Activated CD4-positive, alpha-beta T cell treated with anti-CD3 and anti-CD28 coated beads, Interleukin-2, amount 50 U/mL, for 48 hours (primary cell): ENCODE measurements at regions not wholly inside any gene's neighbourhood (a gene's known extent, or its start where the extent isn't known, plus 50 kb on each side); places are given as distances from the start of the nearest gene placed in this dataset.

Experiments
- DNase-seq, 2 experiments: peaks; one replicate each; pipeline ENCODE4 v3.0.0-alpha.2; 2020

DNA sequence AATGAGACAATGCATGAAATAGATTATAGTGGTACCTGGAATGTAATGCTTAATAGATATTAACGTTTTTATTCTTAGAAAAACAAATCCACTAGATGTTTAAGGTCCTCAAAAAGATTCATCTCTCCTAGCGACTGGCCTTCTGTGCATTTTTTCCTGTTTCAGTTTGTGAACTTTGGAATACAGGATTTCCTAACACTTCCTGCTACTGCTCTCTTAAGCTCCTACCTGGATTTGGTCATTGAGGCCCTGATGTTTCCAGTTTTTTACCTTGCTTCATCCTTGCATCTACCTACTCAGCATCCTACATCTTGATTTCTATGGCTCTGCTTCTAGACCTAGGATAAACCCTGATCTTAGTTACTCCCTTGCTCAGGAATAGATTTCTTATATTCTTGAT lies 188.4 kb downstream of the ABCC12 start:
- DNase-seq = no peak

DNA sequence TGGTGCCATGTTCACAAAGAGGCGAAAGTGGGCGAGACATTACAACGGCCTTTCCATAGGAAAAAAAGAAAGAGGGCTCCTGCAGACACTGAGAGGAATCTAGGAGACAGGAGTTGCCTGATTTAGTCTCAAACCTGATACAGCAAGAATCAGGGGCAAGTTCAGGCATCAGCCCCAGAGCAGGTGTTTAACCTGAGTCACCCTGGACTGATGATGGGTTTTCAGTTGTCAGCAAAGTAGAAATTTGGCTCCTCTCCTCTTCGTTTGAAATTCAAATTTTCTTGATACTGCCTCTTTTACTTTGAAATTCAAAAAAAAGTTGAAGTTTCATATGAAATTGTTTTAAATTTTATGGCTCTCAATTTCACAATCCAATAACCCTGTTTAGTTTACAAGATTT lies 189.5 kb downstream of the ABCC12 start:
- DNase-seq = no peak

DNA sequence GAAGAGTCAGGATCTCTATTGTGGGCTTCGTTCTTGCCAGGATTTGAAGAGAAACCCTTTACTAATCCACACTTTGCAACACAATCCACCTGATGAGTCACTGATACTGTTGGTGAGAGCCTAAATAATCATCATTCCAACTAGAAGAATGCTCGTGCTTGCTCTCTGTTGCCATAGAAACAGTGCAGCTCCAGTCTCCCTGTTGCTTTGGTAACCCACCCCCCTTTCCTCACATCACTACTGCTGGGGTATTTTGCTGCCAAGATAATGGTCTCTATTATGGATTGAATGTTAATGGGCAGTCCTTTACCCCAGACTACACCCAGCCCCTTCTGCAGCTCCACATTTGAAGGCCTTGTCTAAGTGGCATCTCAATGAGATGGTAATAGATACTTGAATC lies 190.4 kb downstream of the ABCC12 start:
- no peak for DNase-seq

DNA sequence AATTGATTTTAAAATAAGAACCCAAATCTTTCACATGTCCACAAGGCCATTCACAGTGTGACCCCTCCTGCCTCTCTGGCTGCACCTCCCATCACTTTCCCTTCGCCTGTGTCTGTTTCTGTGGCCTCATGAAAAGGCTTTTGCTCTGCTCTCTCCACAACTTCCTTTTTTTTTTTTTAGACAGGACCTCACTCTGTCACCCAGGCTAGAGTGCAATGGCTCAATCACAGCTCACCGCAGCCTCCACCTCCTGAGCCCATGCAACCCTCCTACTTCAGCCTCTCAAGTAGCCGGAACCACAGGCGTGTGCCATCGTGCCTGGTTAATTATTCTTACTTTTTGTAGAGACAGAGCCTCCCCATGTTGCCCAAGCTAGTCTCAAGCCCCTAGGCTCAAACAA lies 197.1 kb downstream of the ABCC12 start:
- DNase-seq = no peak

DNA sequence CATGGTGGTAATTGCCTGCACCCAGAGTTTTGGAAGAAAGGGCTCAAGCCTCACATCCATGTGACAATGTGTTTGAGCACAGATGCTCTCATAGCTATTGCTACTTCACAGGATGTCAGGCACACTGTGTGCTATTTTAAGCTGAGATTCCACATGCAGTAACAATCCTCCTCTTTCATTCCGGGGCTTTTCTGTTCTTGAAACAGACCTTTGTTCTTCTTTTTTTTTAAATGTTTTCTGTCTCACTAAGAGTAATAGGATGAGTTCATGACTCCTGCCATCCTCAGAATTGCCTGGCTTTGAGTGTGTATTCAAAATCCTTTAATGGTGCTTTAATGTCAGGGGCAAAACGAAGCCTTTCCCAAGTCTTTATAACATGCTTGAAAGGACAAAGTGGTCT lies 198.9 kb downstream of the ABCC12 start:
- no peak for DNase-seq

DNA sequence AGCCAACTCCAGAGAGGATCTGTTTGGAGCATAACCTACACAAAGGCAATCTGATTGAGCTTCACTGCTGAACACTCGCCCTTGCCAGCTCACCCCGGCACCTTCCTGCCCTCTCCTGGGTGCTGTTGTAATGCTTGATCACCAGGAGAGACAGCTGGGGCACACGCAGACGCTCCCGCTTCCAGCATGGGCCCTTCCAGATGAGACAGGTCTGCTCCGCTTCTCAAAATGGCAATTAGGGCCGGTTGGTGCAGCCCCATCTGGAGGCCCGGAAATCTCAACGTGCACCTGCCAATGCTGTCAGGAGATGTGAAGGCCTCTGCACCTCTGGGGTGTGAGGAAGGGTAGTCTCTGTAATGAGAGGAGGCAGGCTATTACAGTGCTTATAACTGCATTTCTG lies 206.1 kb downstream of the ABCC12 start:
- no peak for DNase-seq

DNA sequence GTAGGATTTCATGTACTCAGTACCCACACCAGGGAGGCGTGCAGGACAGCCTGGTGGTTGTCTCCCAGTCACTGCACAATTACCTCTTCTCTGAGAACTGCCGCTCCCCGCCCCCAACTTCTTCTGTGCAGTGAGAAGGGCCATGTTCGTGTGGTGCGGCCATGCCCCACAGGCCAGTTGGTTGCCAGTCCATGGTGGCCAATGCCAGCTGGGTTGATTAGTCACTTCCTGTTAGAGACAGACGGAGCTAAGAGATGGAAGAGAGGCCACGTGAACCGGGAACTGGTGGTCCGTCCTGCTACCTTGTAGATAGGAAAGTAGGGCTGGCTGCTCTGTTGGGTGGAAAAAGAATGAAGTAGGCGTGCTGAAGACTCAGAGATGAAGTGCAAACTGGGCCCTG lies 206.5 kb downstream of the ABCC12 start:
- DNase-seq = no peak

DNA sequence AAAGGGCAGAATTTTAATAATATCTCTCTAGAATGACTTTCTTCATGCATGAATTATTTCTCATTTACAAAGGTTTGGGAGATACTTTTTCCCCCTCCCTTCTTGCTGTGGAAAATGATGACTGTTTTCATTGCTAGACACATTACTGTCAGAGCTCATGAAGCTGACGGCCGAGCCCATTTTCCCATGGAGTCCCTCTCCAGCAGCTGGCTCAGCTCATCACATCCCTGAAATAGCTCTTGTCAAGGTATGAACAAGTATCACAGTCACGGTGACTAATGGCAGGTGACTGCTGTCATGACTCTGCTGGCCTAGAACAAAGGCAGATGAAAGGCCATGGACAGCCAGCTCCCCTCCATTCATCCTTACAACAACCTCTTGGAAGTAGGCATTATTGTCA lies 208.1 kb downstream of the ABCC12 start:
- DNase-seq = no peak

DNA sequence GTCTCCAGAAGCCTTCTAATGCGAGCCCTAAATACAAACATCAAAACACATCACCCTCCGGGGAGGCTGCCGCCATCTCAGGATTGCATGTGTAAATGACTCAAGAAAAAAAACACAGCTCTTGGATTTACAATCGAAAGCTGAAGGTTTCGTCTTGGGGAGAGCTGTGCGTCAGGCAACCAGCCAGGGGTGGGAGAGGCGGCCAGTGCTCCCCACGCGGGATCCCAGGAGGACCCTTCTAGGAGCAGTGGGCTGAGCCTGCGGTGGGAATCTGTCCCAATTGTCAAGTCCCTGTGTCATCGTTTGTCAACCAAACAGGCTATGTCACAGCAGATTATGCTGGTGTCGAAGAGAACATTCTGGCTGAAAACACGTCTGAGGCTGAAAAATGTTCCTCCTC lies 209.7 kb downstream of the ABCC12 start:
- no peak for DNase-seq

DNA sequence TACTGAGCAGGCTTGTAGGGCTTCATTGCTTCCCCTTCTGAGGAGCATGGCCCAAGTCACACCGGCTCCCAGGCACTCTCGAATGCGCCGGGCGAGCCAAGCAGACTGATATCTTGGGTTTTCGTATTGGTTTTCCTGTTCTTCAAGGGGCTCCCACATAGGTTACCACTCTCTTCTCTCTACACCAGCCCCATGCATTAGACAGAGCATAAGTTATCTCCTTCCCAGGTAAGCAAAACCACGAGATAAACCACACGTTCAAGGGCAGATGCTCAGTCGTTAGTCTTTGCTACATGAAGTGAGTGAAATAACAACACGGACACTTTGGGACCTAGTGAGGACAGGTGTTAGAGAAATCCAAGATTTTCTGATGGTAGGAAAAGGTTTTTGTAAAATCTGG lies 211.2 kb downstream of the ABCC12 start:
- DNase-seq = no peak

DNA sequence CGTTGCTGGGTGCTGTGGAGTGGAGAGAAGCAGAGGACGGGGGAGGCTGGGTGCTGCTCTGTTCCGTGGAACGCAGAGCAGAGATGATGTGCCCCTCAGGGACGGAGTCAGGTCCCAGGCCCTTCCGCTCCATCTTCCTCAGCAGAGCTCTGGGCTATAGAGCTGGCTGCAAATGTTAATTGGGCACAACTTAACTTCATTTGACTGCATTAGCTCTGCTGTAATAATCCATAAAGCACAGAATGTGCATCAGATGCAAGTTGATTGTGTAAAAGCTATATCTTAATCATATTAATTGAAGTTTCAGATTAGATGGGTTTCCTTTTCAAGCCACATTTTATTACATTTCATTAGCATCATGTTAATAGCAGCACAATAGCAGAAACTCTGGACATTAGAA lies 212.6 kb downstream of the ABCC12 start:
- no peak for DNase-seq

DNA sequence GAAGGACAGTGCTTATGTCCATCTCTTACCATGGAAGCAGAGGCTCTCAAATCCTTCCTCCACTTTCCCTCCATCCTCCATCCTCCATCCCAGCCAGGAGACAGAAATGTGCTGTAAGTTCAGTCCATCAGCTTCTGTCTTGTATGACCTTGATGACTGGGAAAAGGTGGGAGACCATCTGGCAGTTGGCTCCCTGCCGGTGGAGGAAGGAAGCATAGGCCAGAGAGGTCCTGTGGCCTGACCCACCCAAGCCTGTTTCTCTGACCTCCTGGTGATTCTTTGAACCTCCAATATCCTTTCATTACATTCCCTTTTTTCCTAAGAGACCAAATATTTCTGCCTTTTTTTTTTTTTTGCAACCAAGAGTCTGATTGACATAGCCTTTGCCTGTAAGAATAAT lies 215.3 kb downstream of the ABCC12 start:
- DNase-seq = no peak

DNA sequence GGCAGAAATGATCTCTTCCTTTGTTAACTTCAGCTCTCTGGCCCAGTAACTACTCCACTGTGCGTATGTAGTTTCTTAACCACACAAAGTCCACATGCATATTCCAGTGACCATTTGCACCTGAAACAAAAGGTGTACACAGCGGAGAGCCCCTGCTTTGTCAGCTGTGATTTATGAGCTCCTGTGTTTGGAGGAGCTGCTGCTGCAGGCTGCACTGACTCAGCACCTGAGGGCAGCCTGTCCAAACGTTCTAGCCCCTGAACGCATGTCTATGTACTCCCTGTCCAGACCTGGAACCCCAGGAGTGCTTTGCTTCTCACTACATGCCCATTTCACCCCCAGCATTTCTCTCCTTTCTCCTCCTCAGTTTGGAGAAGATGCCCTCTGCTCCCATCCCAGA lies 216.1 kb downstream of the ABCC12 start:
- no peak for DNase-seq

DNA sequence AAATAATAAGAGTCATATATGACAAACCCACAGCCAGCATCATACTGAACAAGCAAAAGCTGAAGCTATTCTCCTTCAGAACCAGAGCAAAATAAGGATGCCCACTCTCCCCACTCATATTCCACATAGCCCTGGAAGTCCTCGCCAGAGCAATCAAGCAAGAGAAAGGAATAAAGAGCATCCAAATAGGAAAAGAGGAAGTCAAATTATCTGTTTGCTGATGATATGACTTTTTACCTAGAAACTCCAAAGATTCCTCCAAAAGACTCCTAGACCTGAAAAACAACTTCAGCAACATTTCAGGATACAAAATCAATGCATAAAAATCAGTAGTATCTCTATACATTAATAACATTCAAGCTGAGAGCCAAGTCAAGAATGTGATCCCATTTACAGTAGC lies 217.5 kb downstream of the ABCC12 start:
- DNase-seq = no peak

DNA sequence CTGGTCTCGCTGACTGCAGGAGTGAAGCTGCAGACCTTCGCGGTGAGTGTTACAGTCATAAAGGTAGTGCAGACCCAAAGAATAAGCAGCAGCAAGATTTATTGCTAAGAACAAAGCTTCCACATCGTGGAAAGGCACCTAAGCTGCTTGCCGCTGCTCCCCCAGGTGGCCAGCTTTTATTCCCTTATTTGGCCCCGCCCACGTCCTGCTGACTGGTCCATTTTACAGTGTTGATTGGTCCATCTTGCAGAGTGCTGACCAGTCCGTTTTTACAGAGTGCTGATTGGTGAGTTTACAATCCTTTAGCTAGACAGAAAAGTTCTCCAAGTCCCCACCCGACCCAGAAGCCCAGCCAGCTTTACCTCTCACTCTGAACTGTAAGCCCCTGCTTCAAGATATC lies 227.8 kb downstream of the ABCC12 start:
- no peak for DNase-seq

DNA sequence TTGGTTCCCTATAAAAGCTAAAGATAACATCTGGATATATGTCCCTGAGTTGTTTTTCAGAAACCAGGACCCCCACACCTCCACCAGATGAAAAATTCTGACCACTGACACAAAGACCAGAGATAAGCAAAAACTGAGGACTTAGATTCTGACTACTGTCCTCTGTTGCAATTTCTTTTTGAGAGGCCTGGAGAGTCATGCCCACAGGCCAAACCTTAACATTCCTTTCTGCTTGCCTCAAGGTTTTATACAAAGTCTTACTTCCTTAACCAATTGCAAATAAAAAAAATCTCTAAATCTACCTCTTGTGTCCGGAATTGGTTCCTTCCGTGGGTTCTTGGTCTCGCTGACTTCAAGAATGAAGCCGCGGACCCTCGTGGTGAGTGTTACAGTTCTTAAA lies 228.5 kb downstream of the ABCC12 start:
- no peak for DNase-seq

DNA sequence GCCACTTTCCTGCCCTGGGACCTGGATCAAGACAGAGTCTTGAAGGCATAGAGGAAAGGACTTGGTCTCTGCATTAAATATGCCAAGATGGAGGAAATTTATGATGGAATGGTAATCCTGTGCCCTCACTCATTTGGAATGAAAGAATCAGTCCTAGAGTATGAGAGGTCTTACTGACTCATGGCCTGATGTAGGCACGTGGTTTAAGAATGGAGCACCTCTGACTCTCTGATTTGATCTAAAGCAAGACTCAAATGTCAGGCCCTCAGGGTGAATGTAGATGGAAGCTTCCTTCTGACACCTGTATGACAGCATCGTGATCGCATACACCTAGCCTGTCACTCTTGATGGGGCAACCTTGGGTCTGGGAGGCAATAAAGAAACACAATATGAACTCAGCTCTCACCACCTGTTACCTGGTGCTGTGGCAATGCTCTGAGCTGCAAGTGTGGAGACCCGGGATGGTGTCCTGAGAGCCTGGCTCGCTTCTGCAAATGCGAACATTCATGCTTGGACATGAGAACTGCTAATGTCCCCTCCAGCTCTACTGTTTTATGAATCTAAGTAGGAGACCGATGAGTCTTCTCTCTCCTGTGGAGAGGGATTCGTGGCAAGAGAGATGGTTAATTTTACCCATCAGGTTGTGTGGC lies 229.9 kb downstream of the ABCC12 start:
- no peak for DNase-seq

DNA sequence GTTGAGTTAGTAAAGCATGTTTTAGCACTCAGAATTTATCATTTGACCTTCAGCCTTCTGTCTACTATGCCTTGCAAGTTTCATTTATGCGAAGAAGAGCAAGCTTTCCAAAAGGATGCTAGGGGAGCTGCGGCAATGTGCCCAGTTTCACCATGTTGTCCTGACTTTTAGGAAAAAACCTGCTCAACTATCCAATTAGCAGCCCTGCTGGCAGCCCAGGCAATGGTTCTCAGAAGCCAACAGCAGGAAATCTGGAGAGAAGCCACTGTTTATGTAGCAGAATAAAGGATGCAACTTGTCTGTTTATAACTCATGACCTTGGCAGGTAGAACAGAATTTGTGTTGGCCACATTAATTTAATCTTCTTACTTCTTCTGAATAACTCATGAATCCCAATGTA lies 230.8 kb downstream of the ABCC12 start:
- DNase-seq = no peak

DNA sequence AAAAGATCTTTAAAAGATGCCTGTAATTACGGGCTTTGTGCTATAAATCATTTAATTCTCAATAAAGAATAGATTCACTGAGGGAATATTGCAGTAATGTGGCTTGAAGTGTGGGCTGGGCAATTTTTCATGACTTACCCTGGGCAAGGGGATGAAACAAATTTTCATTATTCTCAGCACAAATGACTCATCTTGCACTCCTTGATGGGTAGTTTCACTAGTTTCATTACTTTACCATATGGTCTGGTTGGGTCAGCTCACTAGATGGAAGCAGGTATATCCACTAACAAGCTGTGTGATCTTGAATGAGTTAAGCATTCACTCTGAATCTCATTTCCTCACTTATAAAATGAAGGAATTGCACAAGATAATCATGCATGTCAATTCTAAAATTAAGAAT lies 234.3 kb downstream of the ABCC12 start:
- DNase-seq = no peak

DNA sequence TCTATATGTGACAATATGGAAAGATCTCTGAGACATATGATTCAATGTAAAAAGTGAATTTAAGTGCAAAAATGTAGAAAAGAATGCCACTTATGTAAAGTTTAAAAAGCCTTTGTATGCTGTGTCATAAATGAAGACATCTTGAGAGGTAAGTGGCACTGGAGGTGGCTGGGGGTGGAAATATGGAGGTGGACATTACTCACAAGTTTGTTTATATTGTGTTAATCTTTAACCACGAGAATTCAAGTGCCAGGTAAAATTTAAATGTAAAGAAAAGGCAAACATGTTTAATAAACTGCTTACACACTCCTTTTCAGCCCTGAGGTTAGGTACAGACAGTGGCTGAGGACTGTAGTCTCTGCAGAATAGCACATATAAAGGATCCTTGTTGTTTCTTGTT lies 235.1 kb downstream of the ABCC12 start:
- no peak for DNase-seq

DNA sequence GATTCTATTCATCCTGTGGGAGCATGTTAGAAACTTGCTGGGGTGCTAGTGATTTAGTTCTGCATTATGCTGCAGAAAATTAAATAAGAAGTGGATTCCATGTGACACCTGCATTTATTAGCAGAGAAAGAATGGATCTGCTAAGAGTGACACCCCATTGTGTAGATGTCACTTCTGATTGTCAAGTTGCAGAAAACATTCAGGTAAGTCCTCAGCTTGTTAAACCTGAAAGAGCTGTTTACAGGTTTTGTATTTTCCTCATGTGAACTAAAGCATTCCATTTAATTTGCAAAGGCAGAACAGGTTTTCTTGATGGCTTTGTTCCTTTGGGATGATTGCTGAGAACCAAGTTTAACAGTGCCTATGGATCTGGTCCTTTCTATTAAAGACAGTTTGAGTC lies 238.7 kb downstream of the ABCC12 start:
- DNase-seq = no peak

DNA sequence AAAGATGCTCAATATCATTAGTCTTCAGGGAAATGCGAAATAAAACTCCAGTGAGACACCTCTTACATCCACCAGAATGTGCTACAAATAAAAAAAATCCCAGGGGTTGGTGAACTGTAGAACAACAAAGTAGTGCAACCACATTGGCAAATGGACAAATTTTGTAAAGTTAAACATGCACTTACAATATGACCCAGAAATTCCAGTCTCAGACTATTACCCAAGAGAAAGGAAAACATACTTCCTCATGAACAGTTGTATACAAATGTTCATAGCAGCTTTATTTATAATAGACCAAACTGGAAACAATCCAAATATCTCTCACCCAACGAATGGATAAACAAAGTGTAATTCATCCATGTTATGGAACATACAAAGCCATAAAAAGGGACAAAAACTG lies 239.5 kb downstream of the ABCC12 start:
- DNase-seq = no peak

DNA sequence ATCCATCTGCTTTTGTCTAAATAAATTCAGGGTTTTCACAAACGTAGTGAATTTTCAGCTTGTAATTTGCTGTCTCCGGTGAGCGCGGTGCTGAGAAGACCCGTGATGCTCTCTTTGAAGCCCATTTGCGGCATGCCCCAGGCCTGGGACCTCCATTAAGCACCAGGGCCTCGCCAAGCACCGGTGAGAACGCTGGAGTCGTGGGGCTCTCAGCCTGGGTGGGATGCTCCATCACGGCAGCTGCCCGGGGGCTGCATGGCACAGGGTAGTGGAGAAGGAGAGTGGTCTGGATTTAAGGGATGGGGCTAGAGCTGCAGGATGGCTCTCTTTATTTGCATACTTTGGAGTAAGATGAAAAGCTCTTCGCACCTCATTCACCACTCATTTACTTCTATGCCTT lies 248.7 kb downstream of the ABCC12 start:
- no peak for DNase-seq

DNA sequence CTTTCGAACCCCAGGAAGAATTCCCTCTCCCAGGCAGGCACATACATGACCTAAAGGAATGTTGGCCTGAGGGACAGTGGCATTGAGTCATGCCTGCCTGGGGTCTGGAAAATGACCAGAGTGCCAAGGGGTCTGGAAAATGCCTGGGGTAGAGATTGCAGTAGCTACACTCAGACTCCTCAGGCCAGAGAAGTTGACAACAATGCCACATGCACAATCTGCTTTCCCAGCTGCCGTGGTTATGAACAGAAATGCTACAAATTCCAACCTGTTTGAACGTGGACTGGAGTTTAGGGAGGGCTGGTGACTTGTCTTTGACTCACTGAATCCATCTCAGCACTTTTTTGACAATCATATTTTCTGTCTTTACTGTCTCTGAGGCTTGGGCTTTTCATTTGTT lies 250.0 kb downstream of the ABCC12 start:
- DNase-seq = no peak

DNA sequence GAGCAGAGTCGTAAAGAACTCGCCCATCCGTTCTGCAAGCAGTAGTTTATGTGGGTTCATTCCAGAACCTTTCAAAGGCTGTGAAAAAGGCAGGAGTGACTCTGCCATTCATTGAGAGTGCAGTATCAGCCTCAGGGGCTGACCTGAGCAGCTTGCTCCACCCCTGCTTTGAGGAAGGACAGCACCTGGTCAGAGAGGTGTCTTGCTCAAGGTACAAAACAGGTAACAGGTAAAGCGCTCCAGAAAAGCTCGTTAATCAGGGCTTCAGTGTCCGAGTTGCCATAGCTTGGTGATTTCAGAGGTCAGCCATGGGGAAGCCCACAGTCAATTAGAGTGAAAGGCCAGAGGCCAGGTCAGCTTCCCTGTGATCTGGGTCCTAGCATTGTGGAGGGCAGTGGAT lies 251.1 kb downstream of the ABCC12 start:
- DNase-seq = no peak

DNA sequence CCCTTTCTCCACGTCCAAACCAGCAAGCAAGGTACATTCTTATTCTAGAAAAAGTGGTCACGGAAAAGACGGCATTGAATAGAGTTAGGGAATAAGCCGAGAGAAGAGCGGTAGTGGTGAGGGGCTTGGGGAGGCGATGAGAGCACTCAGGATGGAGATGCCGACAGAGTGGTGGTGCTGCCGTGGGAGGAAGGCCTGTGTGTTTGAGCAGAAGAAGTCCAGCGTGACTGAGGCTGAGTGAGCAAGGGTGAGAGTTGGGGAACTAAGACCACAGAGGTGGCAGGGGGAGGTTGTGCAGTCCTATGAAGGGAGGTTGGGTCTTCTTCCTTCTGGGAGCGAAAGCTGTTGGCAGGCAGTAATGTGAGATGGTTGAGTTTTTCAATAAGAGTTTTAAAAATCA lies 252.3 kb downstream of the ABCC12 start:
- no peak for DNase-seq
